ENCODE measurements at regions not wholly inside any gene's neighbourhood (a gene's known extent, or its start where the extent isn't known, plus 50 kb on each side); places are given as distances from the start of the nearest gene placed in this dataset.

DNA sequence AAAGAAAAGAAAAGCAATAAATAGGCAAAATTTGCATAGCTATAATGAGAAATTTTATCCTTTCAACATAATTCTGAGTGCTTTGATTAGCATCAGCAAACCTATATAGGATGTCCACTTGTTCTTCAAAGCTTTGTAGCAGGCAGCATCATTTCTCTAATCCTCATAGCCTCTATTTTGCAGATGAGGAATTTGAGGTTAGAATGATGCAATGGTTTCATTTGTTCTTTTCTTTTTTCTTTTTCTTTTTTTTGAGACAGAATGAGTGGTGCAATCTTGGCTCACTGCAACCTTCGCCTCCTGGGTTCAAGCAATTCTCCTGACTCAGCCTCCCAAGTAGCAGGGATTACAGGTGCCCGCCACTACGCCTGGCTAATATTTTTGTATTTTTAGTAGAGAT, 594.4 kb downstream of the TOX3 start:
- DNase-seq, result no peak

DNA sequence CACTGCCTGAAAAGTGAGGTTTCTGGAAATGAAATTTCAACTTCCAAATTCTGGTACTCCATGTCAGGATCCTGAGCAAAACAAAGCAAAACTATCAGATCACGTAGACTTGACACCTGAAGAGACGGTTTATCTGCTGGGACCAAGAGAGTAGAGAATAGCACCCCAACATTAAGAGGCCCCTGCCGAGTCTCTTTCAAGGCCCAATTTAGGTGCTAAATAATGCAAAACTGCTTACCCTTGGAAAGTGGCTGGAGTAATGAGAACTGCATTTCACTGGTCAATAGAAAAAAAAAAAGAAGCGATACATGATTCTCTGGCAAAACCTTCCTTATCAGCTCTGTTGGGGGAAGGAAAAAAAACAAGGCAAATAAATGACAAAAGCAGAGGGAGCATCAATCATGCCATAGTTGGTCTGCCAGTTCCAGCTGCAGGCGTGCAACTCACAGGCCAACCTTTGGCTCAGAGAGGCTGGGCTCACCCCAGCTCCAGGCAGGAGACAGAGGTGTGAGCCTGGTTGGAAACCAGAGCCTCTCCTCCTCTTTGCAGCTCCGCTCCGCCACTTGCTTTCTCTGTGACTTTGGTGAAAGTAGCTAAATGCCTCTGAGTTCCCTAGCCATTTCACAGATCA, 595.2 kb downstream of the TOX3 start:
- DNase-seq, result no peak

DNA sequence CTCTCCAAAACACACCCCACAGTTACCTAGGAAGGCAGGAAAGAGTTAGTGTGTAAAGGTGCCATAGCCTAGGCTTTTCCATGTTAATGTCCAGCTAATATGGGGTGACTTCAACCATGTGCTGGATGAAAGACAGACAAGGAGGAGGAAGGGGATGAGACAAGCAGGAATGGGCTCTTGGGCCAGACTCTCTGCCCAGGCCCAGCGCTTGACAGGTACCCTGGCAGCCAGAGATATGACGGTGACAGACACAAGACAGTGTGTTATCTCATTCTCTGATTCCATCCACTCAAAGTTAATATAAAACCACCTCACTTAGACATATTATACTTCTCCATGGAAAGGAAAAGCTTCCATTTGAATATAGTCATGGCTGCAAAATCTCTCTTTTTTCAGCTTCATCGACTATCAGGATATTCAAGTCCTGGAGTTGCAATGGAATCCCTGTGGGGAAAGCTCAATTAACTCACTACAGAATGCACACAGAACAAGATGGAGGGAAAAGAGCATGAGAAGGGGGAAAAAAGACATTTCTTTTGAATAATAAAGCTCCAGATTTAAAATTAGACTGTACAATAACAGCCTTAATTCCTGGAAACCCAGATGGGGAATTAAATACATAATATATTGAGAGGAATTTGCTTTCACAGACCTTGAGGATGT, 596.7 kb downstream of the TOX3 start:
- no peak for DNase-seq

DNA sequence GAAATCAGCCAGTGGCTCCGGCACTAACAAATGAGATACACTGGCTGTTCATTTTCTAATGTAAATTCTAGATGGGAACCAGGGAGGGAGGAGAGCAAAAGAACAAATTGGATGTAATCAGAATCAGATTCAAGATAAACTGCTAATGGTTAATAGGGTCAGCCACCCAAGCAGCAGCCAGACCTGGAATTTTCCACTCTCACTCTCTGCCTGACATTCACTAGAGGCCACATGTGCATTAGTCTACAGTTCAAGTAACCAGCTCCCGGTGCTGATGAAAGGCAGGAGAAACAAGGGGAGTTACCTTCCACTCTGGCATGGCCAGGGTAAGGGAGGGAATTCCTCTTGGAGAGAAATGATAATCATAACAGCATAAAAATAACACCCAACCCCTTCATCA, 597.7 kb downstream of the TOX3 start:
- DNase-seq, result no peak

DNA sequence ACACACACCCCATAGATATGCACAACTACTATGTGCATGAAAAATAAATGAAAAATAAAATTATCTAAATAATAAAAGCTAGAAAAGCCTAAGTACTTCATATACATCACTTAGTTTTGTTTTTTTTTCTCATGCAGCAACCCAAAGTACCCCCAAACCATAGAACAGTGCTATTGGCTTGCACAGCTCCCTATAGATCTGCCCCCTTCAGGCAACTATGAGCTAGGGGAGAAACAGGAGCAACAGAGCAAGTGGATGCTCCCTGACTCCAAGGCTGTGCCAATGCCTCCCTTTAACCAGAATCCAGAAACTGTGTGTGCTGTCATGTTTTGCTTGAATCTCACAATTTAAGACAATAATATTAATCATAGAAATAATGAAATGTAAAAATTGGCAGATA, 605.5 kb downstream of the TOX3 start:
- no peak for DNase-seq

DNA sequence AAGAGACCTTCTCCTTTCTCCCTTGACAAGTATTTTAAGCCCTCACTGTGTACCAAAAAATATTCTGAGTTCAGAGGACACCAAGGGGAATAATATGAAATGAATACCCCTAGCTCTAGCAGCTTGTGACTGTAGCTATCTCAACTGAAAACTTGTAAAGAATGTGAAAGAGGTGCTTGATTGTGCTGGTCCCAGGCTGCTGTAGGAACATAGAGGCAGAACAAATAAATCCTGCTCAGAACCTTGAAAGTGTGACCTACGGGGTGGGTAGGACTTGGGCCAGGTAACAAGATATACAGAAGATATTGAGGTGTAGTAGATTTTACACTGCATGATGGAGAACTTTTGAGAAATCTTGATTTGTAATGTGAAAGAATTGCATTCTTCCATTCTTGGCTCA, 606.8 kb downstream of the TOX3 start:
- no peak for DNase-seq

DNA sequence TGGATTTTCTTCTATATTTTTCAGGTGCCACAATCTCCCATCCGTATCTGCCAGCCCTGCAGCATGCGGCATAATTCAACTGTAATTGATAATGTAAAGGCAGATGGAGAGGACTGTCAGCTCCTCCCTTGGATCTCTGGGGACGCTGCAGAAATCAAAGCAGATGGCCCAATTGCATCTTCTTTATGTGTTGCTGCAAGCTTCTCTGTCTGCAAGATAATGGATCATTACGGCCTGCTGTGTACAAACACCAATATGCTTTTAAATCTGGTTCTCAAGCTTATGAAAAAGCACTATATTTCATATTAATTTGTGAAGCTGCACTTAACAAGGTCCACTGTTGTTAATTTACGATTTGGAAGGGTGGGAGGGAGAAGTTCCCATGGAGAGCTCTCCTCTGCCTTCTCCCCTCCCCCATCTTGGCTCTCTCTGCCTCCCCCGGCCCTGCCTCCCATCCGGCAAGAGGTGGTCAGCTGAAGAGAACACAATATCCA, 607.5 kb downstream of the TOX3 start:
- DNase-seq, result no peak

DNA sequence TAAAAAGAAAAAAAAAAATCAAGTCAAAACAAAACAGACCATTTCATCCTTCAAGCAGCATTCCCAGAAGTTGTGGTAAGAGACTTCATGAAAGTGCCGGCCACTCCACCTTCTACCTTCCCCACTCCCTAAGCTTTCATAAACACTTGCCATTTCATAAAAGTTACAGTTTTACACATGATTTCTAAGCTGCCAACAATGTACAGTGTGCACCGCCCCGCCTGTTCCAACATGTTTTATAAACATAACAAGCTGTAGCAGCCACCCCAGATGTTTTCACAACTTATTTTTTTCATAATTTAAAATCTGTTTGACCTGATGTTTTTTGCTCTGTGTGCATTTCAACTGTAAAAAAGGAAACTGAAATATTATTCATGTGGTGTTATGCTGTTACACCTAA, 608.1 kb downstream of the TOX3 start:
- DNase-seq, result no peak

DNA sequence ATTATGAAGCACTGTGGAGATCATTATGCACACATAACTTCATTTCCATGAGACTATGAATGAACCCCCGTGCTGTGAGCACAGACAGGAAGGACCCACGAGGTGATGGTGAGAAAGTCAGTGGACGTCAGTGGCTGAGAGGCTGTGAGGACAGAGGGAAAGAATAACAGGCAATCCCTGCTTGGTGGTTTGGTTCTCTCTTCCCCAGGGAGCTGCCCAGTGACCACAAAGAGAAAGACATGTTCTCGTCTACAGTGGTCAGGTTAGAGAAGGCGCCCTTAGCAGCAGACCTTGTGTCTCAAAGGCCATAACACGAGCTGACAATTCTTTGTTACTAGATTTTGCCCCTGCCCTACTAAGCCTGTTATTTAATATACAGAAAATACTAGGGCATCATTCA, 609.2 kb downstream of the TOX3 start:
- DNase-seq, result no peak

DNA sequence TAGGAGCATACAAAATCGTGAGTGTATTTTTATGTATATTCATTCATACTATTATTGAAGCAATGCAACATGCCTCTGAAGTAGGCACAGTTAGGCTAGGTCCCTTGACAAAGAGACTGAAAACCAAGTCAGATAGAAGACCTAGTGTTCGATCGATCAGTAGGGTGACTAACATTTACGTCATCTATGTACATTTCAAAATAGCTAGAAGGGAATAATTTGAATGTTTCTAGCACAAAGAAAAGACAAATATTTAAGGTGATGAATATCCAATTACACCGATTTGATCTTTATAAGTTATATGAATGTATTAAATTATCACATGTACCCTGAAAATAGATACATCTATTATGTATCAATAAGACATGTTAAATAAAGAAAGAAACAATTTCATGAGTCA, 610.1 kb downstream of the TOX3 start:
- DNase-seq, result no peak

DNA sequence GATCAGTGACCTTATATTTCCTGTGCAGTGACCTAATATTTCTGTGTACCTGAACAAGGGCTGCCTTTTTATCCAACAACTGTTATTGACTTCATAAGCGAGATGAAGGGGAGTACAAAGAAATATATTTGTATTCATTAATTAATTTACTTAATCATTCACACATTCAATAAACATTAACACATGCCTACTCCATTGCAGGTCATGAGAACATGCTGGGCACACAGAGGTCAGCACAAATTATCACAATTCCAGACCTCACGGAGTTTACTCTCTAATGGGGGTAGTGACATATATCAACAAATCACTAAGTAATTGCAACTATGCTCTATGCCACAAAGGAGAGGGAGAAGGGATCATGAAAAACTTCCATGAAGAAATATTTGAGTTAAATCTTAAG, 614.6 kb downstream of the TOX3 start:
- no peak for DNase-seq

DNA sequence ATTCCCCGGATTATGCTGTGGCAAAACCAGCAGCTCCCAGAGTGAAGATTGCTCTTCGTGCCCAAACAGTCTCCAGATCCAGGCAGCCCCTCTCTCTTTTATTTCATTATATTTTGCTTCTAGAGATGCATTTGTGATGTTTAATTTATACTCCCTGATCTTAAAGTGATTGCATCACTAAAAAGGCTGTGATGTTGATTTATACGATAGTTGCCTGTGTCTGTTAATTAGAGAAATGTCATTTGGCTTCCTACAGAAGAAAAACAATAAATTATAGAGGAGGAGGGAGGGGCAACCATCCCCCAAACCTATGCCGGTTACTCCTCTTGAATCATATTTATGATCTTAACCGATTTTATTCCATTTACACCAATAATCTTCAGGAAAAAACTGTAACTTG, 615.3 kb downstream of the TOX3 start:
- no peak for DNase-seq

DNA sequence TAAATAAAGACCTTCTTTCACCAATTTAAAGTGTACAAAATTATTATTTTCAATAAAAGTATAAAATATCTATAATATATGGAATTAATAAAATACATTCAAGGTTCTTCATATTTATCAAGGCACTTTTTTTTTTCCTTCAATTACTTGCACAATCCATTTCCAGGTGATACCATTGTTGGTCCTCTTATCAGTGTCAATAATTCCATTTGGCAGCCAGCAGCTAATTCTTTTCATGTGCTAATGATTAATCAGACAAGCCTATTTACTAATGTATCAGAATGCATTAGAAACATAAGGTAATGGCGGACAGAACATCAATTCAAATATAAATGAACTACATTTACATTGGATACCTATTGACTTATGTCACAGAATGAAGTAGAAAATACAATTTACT, 622.2 kb downstream of the TOX3 start:
- no peak for DNase-seq

DNA sequence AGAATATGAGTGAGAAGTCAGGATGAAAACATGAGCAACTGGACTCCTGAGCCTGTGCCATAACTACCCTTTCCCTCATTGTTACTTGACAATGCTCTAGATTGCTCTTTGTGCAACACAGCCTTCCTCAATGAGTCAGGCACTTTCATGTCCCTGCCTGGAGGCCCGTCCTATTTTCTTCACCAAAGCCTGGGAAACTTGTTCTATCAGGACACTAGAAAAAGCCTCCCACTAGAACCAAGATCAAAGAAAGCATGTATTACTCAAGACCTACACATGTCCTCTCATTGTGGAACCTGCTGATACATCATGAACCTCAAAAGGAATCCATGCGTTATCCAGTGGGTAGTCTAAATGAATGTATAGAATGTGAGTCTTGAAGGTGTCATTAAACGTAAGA, 624.5 kb downstream of the TOX3 start:
- DNase-seq, result no peak

DNA sequence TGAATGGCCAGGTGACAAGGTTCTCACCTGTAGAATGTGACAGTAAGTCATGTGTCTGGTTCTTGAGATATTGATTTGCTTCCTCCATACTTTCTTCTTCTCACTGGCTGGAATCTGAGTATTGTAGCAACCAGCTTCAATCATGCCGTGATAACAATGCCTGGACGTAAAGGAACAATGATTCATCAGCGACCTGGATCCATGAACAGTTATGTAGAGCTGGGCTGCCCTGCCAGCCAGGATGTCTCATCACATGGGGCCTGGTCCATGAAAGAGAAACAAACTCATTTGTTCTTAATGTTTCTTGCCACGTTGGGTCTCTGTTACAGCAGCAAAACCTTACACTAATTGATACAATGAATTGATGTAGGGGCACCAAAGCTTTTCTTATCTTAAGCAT, 627.2 kb downstream of the TOX3 start:
- no peak for DNase-seq

DNA sequence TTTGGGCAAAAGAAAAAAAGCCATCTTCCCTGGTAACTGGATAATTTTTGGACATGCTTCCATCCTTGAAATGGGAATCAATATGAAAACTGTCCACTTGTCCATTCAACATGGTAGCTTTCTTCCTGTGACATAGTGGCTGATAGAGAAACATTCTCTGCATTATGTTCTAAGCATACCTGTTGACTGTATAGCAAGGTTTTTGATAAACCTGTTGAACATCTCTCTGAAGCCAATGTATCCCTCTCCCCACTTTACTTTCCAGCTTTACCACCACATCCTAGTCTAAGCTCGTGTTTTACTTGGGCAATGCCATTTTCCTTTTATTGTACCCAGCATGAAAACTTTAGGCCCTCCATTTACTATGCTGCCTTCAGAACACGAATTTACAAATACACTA, 630.1 kb downstream of the TOX3 start:
- DNase-seq, result no peak

DNA sequence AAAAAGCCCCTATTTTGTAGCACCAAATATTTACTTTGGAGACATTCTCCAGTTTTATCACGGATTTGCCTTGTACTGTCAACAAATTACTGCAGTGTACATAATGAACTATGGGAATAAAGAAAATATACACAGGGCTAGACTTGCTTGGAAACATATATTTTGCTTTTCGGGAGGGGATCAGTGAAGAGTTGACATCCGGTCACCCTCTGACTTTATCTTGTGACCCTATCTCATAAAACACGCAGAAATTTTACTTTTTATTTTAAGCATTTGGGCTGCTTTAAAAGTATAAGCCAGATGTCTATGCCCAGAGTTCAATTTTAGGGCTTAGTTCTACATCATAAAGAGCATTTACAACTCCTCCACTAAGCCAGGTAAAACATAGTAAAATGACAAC, 630.7 kb downstream of the TOX3 start:
- no peak for DNase-seq

DNA sequence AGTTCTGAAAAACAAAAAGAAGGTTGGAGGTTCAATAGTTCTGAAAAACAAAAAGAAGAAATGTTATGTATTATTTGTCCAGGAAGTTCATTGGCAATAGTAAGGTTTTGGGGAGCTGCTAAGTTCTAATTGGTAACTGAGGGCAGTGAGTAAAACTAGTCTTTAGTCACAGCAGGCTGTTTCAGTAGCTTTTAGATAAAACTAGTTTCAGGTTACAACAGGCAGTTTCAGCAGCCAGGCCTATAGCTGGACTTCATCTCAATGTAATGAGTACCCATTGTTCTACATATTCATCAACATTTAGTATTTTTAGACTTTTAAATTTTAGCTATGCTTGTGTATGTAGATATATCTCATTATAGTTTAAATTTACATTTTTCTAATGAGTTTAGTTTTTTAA, 639.3 kb downstream of the TOX3 start:
- DNase-seq, result no peak

DNA sequence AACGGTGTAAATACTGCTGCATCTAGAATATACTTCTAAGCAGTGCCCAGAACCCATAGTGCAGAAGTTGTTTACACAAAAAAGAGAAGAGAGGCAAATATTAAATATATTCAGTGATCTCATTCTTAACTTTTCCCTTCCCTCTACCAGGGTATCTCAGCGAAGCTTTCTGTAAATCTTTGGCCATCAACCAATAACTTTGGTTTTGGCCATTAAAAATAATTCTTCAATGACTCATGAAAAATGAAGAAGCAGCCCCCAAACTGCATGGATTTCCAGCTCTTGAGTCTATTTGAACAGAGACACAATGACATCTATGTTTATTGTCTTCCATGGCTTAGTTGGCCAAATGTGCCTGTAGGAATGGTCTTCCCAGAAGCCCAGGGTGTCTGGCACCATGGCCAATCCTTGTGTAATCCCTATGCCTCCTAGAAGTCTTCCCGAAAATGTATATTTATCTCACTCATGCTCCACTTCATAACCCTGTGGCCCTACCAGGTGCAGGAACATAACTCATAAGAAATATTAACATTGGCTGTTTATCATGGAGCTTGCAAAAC, 646.6 kb downstream of the TOX3 start:
- DNase-seq, result no peak

DNA sequence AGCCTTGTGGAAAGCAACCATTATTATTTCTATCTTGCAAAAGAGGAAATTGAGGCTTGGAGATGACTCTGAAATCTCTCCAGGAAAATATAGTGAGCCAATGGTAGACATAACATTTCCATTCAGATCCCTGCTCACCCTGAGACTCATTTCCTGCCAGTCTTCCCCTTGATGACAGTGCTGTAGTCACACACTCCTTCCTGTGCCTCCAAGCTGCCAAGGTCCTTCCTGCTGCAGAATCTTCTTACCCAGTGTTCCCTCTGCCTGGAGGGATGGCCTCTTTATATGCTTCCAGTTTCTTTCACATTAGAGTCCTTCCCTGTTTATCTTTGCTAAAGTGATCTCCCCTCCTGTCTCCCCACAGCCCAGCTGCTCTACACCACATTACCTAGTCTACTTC, 648.1 kb downstream of the TOX3 start:
- no peak for DNase-seq

DNA sequence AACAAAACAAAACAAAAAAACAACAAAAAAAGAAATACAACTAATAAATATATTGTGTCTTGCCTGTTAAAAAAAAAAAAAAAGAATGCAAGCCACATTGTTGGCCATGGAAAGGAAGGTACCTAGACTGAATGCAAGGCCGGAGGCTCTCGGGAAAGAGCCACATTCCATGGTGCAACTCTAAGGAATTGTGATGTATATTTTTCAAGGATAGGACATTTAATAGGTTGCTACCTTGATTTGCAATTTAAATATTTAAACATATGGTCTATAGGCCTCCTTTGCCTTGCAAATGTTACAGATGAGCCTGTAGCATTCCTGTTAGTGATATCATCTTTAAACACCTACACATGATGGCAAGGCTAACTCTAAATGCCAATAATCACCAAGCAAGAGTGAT, 650.9 kb downstream of the TOX3 start:
- no peak for DNase-seq

DNA sequence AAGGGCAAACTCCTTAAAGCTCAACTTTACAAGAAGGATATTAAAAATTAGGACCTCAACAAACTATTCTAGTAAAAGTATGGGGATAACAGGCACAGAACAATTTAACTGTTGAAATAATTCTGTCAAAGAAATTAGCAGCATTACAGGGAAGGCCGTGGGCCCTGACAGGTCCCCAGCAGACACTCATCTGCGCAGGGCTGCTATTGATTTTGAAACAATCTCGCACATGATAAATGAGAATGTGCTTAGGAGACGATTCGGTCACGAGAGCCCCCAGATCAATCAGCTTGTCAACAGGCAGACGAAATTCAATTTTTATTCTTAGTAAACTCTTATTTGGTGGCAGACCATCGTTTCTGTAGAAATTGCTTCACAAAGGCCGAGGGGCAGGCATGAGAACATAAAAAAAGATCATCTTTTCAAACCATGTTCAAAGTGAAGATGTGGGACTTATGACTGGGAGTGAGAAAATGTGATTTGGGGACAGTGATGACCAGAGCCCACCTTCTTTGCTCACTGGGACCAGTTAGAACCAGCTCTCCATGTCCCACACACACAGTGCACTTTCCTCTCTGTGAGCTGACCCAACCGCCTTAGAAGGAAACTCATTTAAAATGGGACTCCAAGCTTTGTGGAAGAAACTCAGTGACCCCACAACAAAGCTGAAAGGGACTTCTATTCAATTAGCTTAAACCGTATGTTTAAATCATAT, 654.5 kb downstream of the TOX3 start:
- DNase-seq, result no peak

DNA sequence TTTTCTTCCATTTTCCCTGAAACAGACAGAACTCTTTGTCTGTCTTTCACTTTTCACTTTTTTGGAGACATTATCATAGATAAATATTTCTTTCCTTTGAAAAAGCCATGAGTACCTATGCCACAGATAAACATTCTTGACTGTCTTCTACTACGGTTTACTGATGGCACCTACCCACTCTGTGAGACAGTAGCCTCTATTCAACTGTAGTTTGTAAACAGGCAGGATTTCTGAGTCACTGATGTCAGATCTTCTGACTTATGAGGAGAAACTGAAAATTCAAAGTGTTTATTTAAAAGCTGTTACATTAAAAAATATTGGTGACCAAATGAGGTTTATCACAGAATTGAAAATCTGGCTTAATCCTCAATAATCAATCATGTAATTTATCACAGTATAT, 658.4 kb downstream of the TOX3 start:
- DNase-seq, result no peak

DNA sequence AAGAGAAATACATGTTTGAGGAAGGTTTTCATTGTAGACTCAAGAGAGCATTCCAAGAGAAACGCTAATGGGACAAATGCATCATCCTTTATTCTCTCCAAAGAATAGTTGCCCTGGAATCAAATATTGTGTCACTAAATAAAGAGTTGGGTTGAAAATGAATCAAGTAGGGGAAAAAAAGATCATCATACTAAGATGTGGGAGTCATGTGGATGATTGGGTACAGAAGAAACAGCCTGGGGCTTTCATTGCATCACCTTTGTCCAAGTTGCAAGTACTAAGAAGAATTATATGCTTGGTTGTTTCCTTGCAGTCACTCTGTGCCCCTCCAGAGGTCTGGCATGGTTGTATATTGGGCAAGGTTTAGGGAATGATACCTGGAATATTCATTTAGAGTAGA, 658.9 kb downstream of the TOX3 start:
- DNase-seq, result no peak
